ENCODE measurements at regions not wholly inside any gene's neighbourhood (a gene's known extent, or its start where the extent isn't known, plus 50 kb on each side); places are given as distances from the start of the nearest gene placed in this dataset.

DNA sequence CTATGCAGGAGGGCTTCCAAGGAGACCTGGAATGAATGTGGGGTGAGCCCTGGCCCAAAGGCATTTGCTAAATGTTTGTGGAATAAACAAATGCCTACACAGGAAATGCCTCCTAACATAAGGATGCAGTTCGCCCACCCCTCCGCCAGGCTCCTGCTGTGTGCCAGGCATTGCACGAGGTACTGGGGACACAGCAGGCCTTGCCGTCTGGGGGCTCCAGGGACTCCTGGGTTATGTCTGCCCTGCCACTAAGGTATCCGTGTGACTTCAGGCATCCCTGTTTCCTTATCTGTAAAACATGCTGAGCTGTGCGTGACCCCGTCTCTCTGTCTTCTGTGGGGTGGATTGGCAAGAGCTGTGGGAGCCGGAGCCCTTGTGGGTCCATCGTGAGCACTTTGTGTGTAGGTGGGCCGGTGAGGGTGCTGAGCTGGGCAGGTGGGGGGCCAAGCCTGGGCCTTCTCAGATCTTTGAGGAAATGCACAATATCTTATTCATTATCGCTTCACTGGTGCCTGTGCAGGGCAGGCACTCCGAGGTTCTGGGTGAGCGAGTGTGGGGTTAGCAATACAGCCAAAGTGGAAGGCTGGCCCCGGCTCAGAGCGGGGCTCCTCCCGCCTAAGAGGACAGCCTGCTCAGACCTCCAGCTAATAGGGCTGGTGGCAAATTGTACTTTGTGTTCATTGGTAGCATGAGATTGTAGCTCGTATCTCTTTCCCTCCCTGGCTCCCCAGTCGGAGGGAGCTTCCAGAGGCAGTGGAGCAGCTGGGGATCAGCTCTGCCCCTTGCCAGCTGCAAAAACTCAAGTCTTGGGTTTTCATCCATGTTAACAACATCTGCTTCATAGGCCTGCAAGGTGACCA, 126.8 kb downstream of the GLI2 start:
- TF ChIP-seq ZFX (IDR thresholded peaks at IDR 0.05) = no peak
- TF ChIP-seq, protein P1, sequence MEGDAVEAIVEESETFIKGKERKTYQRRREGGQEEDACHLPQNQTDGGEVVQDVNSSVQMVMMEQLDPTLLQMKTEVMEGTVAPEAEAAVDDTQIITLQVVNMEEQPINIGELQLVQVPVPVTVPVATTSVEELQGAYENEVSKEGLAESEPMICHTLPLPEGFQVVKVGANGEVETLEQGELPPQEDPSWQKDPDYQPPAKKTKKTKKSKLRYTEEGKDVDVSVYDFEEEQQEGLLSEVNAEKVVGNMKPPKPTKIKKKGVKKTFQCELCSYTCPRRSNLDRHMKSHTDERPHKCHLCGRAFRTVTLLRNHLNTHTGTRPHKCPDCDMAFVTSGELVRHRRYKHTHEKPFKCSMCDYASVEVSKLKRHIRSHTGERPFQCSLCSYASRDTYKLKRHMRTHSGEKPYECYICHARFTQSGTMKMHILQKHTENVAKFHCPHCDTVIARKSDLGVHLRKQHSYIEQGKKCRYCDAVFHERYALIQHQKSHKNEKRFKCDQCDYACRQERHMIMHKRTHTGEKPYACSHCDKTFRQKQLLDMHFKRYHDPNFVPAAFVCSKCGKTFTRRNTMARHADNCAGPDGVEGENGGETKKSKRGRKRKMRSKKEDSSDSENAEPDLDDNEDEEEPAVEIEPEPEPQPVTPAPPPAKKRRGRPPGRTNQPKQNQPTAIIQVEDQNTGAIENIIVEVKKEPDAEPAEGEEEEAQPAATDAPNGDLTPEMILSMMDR (conservative IDR thresholded peaks at IDR 0.05) = no peak
- no peak overlapping the region for H3K27ac ChIP-seq

DNA sequence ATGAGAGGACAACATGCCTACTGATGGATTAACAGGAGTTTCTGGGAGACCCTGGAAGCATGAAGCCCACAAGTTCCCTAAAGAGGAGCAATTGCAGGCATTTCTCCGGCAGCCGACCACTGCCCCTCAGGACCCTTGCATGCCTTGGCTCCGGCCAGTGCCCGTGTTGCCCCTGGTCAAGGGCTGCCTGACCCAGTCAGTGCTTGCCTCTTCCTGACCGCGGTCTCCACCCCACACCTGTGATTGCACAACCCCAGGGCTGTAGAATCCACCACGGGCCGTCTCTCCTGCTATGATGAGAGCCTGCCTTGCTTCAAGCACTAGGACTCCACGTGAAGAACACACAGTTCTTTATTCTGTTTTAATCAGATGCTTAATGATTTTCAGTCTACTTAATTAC, 127.5 kb downstream of the GLI2 start:
- no peak overlapping the region for H3K27ac ChIP-seq
- TF ChIP-seq, protein P1 (conservative IDR thresholded peaks at IDR 0.05) = no peak
- TF ChIP-seq ZFX (IDR thresholded peaks at IDR 0.05) = no peak

DNA sequence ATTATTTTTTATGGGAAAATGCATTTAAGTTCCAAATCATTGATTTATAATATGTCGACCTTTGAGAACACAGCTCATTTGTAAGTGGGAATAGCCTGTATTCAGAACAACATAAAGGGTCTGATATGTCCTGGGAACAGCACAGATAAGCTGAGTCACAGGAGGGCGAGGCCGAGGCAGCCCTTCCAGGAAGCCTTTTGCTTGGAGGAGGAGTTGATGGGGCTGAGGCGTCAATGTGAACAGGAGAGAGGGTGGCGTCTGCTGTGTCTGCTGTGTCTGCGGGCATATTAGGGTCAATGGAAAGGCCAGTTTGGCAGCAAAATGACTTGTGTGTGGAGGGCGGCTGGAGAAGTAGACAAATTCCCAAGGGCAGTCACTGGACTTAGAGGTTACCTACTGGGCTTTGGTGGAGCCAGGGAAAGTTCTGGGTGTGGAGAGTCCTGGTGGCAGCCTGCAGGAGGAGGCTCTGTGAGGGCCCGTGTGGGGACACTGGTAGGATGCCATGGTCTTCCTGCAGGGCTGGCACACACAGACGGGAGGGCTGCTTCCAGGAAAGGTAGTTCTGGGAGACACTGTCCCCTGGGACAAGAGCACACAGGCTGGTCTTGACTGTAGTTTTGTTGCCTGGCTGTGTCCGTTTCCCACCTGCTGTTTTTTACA, 128.1 kb downstream of the GLI2 start:
- TF ChIP-seq ZFX (IDR thresholded peaks at IDR 0.05) = no peak
- TF ChIP-seq, protein P1 (conservative IDR thresholded peaks at IDR 0.05) = no peak
- H3K27ac ChIP-seq = no peak overlapping the region

DNA sequence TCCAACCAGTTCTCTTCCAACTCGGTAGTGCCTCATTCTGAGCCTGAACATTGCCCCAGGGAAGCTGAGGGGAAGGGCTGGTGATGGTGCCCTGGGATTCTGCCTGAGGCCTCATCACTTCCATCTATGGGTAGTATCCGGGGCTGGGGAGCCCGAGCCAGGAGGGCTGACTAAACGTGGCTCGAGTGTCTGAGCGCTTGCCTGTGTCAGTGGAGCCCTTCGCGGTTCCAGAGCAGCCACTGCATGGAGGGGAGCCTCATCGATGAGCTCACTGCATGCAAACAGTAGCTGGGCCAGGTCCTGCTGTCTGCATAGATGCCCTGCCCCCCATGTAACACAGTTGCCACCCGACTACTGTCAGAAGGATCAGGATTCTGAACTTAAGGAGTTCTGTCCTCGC, 129.3 kb downstream of the GLI2 start:
- TF ChIP-seq ZFX (IDR thresholded peaks at IDR 0.05) = no peak
- TF ChIP-seq, protein P1 (conservative IDR thresholded peaks at IDR 0.05) = no peak
- no peak overlapping the region for H3K27ac ChIP-seq

DNA sequence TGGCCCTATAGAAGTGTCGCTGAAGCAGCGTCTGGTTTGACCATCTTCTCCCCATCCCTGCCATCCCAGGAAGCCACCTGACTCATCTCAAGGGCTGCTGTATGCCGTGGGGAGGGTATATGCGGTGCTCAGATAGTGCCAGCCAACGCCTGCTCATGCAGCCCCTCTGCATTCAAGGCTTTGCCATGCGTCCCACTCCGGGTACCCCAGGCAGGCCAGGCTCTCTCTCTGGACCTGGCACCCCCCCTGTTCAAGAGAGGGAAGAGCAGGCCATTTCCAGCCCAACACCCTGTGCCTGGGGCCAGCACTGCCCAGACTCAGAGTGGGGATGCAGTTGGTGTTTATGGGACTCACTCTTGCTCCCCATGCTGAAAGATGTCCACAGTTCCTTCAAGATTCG, 130.0 kb downstream of the GLI2 start:
- H3K27ac ChIP-seq = no peak overlapping the region
- TF ChIP-seq, protein P1 (conservative IDR thresholded peaks at IDR 0.05) = no peak
- no peak for TF ChIP-seq ZFX (IDR thresholded peaks at IDR 0.05)

DNA sequence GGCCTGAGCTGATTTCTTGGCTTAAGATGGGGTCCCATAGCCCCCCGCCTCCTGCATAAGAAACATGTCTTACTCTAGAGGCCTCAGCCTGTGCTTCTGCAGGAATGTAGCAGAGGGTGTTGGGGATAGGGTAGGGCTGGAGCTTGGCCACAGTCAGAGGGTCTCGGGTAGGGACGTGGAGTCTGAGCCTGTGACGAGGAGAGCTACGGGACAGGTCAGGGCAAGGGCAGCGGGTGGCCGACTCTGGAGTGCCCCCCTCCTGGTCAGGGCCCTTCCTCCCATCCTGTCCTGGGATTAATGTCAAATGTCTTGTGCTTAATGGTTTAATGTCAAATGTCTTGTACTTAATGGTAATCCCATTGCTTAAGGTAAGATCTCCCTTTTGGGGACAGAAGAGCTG, 130.4 kb downstream of the GLI2 start:
- TF ChIP-seq, protein P1 (conservative IDR thresholded peaks at IDR 0.05) = no peak
- TF ChIP-seq ZFX (IDR thresholded peaks at IDR 0.05) = no peak
- H3K27ac ChIP-seq = no peak overlapping the region

DNA sequence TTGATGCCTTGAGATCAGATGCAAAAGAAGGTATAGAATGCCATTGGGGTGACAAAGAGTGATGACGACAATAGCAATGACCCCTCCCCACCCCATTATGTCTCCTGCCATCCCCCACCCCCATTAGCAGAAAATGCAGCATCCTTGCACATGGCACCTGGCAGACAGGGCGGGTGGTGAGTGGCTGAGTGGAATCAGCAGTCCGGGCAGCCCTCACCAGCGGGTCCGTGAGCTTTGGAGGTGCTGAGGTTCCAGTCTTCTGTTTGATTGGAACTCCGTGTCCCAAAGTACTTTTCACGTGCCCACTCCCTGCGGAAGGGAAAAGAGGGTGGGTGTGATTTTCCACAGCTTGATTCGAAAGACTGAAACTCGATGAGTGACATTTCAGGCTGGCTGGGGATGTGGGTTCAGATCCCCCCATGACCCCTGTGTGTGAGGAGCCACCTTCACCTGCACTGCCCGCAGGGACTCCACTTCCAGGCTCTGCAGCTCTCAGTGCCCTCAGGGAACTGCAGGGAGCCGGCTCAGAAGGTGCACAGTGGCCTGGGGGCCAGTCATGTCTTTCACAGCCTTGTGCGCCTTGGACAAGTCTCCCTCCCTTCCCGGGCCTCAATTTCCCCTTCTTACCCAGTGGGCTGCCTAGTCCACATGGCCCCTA, 130.9 kb downstream of the GLI2 start:
- H3K27ac ChIP-seq = no peak overlapping the region
- TF ChIP-seq ZFX (IDR thresholded peaks at IDR 0.05) = no peak
- TF ChIP-seq, protein P1 (conservative IDR thresholded peaks at IDR 0.05) = no peak

All from C4-2B (cell line).